ENCODE measurements at regions not wholly inside any gene's neighbourhood (a gene's known extent, or its start where the extent isn't known, plus 50 kb on each side); places are given as distances from the start of the nearest gene placed in this dataset.

GRCh38 chr6:54003316-54003715 lies 107.9 kb upstream of the MLIP start:
- no peak for TF ChIP-seq POLR2A (IDR thresholded peaks at IDR 0.05; ENCODE audit: low read depth, low read length)
- TF ChIP-seq POLR2AphosphoS5 (IDR thresholded peaks at IDR 0.05; ENCODE audit: low read depth, low read length): no peak
- TF ChIP-seq TAF1 (IDR thresholded peaks at IDR 0.05; ENCODE audit: borderline replicate concordance, low read depth, low read length): no peak

All from GM12892 (cell line).